IMR-90 (cell line): ENCODE measurements at regions not wholly inside any gene's neighbourhood (a gene's known extent, or its start where the extent isn't known, plus 50 kb on each side); places are given as distances from the start of the nearest gene placed in this dataset.

Experiments used
- ATAC-seq: fragments of 200-7000 bp; cut with Tn5 transposase; 2 replicates; pipeline ENCODE4 v1.9.1; 2020; ENCODE audit warnings: low read depth, mild to moderate bottlenecking, moderate library complexity
- BruUV-seq: library from RNA; stranded (reverse); fragments of 400-500 nt; replicated peaks from 2 replicates; lab custom pipeline; 2021; lab: Mats Ljungman, UMichigan
- CTCF ChIA-PET: fragments of 300-600 bp; formaldehyde crosslinking; extraction: SDS; loops from one replicate; lab custom pipeline; 2021; ENCODE audit warnings: antibody characterized with exemption; lab: Yijun Ruan, JAX
- POLR2A ChIA-PET: fragments of 300-600 bp; sonication (Branson Sonifier 250); formaldehyde crosslinking; loops from one replicate; lab custom pipeline; 2022; ENCODE audit warnings: antibody characterized with exemption; ENCODE audit not compliant: unreplicated experiment; lab: Charles Lee
- DNase-seq: peaks from one replicate; pipeline ENCODE4 v3.0.0; 2013
- H2AFZ ChIP-seq: replicated peaks from 2 replicates; pipeline ENCODE3; 2013; ENCODE audit warnings: low read length, mild to moderate bottlenecking; ENCODE audit not compliant: poor library complexity
- H2AK5ac ChIP-seq: 2 replicates; pipeline ENCODE4 v1.6.1; 2013; ENCODE audit warnings: low read depth, low read length, inconsistent platforms
- H2AK9ac ChIP-seq: replicated peaks from 2 replicates; pipeline ENCODE3; 2013; ENCODE audit warnings: mild to moderate bottlenecking, low read depth, low read length, moderate library complexity; ENCODE audit not compliant: poor library complexity
- H2BK120ac ChIP-seq: 2 replicates; pipeline ENCODE4 v1.6.1; 2013; ENCODE audit warnings: low read depth, low read length, inconsistent platforms
- H2BK15ac ChIP-seq: 3 replicates; pipeline ENCODE4 v1.6.1; 2013; ENCODE audit warnings: low read depth, low read length, inconsistent platforms
- H2BK20ac ChIP-seq: 2 replicates; pipeline ENCODE4 v1.6.1; 2013; ENCODE audit warnings: low read depth, mild to moderate bottlenecking, inconsistent platforms, low read length, moderate library complexity
- H2BK5ac ChIP-seq: 2 replicates; pipeline ENCODE4 v1.6.1; 2013; ENCODE audit warnings: mild to moderate bottlenecking, low read depth, low read length, inconsistent platforms; ENCODE audit not compliant: poor library complexity, severe bottlenecking
- H3K14ac ChIP-seq: replicated peaks from 2 replicates; pipeline ENCODE4 v1.6.1; 2013; ENCODE audit warnings: low read depth, low read length, inconsistent platforms
- H3K18ac ChIP-seq: 2 replicates; pipeline ENCODE4 v1.6.1; 2013; ENCODE audit warnings: low read depth, low read length, control low read depth
- H3K23ac ChIP-seq: 2 replicates; pipeline ENCODE4 v1.6.1; 2013; ENCODE audit warnings: low read depth, low read length, inconsistent platforms
- H3K27ac ChIP-seq: 2 replicates; pipeline ENCODE4 v1.5.1; 2013; ENCODE audit warnings: mild to moderate bottlenecking, control low read depth, low read length; ENCODE audit not compliant: insufficient read depth
- H3K27me3 ChIP-seq: 2 replicates; pipeline ENCODE4 v1.6.1; 2013; ENCODE audit warnings: low read length; ENCODE audit not compliant: control insufficient read depth, insufficient read depth
- H3K36me3 ChIP-seq: 2 replicates; pipeline ENCODE4 v1.6.1; 2013; ENCODE audit warnings: low read length, mixed read lengths; ENCODE audit not compliant: control insufficient read depth, insufficient read depth
- H3K4ac ChIP-seq: 2 replicates; pipeline ENCODE4 v1.6.1; 2013; ENCODE audit warnings: low read depth, low read length, inconsistent platforms
- H3K4me1 ChIP-seq: 2 replicates; pipeline ENCODE4 v1.6.1; 2013; ENCODE audit warnings: low read length, mixed read lengths; ENCODE audit not compliant: control insufficient read depth, insufficient read depth
- H3K4me2 ChIP-seq: 2 replicates; pipeline ENCODE4 v1.6.1; 2013; ENCODE audit warnings: low read depth, mild to moderate bottlenecking, control low read depth, low read length, moderate library complexity
- H3K4me3 ChIP-seq: 2 replicates; pipeline ENCODE4 v1.5.1; 2013; ENCODE audit warnings: low read depth, mild to moderate bottlenecking, control low read depth, low read length, moderate library complexity; ENCODE audit not compliant: insufficient read depth
- H3K56ac ChIP-seq: 2 replicates; pipeline ENCODE4 v1.6.1; 2013; ENCODE audit warnings: low read length, inconsistent platforms; ENCODE audit not compliant: insufficient read depth; ENCODE audit errors: extremely low read depth
- H3K79me1 ChIP-seq, 2 experiments: 2 replicates each; pipeline ENCODE4 v1.6.1; 2013; ENCODE audit warnings: low read length in 2 of 2, inconsistent platforms in 1 of 2, low read depth in 1 of 2
- H3K9ac ChIP-seq: 2 replicates; pipeline ENCODE4 v1.6.1; 2013; ENCODE audit warnings: low read depth, low read length, control low read depth
- H3K9me1 ChIP-seq: 2 replicates; pipeline ENCODE4 v1.6.1; 2013; ENCODE audit warnings: low read length, inconsistent platforms; ENCODE audit not compliant: insufficient read depth
- H3K9me3 ChIP-seq: 2 replicates; pipeline ENCODE4 v1.6.1; 2013; ENCODE audit warnings: low read length; ENCODE audit not compliant: control insufficient read depth, insufficient read depth
- H4K20me1 ChIP-seq: 2 replicates; pipeline ENCODE4 v1.6.1; 2013; ENCODE audit warnings: low read length, inconsistent platforms; ENCODE audit not compliant: insufficient read depth
- H4K5ac ChIP-seq: 2 replicates; pipeline ENCODE4 v1.6.1; 2013; ENCODE audit warnings: mild to moderate bottlenecking, low read depth, low read length, control low read depth
- H4K8ac ChIP-seq, 2 experiments: 2 replicates each; pipeline ENCODE4 v1.6.1; 2013; ENCODE audit warnings: low read depth in 2 of 2, low read length in 2 of 2, control low read depth in 1 of 2, inconsistent platforms in 1 of 2
- H4K91ac ChIP-seq: 2 replicates; pipeline ENCODE4 v1.6.1; 2013; ENCODE audit warnings: low read depth, low read length, inconsistent platforms; ENCODE audit not compliant: insufficient read depth
- NFE2L2 ChIP-seq: fragments of 150-350 bp; IDR thresholded peaks from 2 replicates; pipeline ENCODE4 v1.6.1; 2016; ENCODE audit warnings: low read depth, mild to moderate bottlenecking, low read length
- POLR2A ChIP-seq: IDR thresholded peaks from 2 replicates; pipeline ENCODE4 v1.6.1; 2012; ENCODE audit warnings: mild to moderate bottlenecking, low read depth, low read length
- WGBS, 2 experiments: methylation state at CpG; one replicate each; pipeline versions ENCODE4 v1.1.5 to v1.1.7; 2013; ENCODE audit warnings: missing lambda C conversion rate in 2 of 2; ENCODE audit not compliant: insufficient read length in 1 of 2; ENCODE audit errors: extremely low coverage in 2 of 2; 5-methylcytosine and 5-hydroxymethylcytosine counted together
- dilution Hi-C: fragments of 300-500 bp; cut with HindIII; formaldehyde crosslinking; loops from one replicate; pipeline ENCODE4 v1.14.3; 2018; ENCODE audit warnings: low sequenced_read_pairs; ENCODE audit not compliant: unreplicated experiment
- in situ Hi-C: fragments of 300-500 bp; cut with MboI; formaldehyde crosslinking; loops from 3 replicates; pipeline ENCODE4 v1.14.3; 2019; ENCODE audit warnings: low sequenced_read_pairs, inconsistent platforms, mixed read lengths
- intact Hi-C: fragments of 100-400 bp; cut with micrococcal nuclease; formaldehyde crosslinking; loops from 2 replicates; pipeline ENCODE4 v1.10.0; 2022

- no peak overlapping the region for H3K18ac ChIP-seq
- no peak overlapping the region for H4K8ac ChIP-seq
- no peak overlapping the region for H3K14ac ChIP-seq
- no peak overlapping the region for H3K4me3 ChIP-seq
- no peak overlapping the region for H2BK5ac ChIP-seq
- no peak for TF ChIP-seq POLR2A
- TF ChIP-seq NFE2L2: peak; percentile 68
- no peak overlapping the region for H2BK120ac ChIP-seq
- no peak overlapping the region for H2AFZ ChIP-seq
- no peaks in the 10 kb centered on the region for H3K79me1 ChIP-seq
- no peak overlapping the region for H4K91ac ChIP-seq
- H2BK15ac ChIP-seq: no peak overlapping the region
- no peak overlapping the region for H3K27ac ChIP-seq
- H3K9me1 ChIP-seq: no peaks in the 10 kb centered on the region
- no peak overlapping the region for H3K4me2 ChIP-seq
- no peak overlapping the region for H2AK9ac ChIP-seq
- dilution Hi-C loops (no loop called here), intact Hi-C loops (no loop called here), in situ Hi-C loops (loop anchor here (25.0 kb wide), 1 partner anchor 93 kb away; no protein-coding TSS in a partner anchor)
- no TSS peak for BruUV-seq
- no peak overlapping the region for H4K5ac ChIP-seq
- H2BK20ac ChIP-seq: no peak overlapping the region
- H3K27me3 ChIP-seq: no peaks in the 10 kb centered on the region
- no peak overlapping the region for H3K56ac ChIP-seq
- no CpG with 5 or more reads among the region's 3 CpGs for WGBS, 2 experiments
- H3K36me3 ChIP-seq: no peaks in the 10 kb centered on the region
- POLR2A ChIA-PET: no interaction called here
- H3K23ac ChIP-seq: no peak overlapping the region
- DNase-seq (no peak), ATAC-seq (no peak)
- H3K4me1 ChIP-seq: no peaks in the 10 kb centered on the region
- H3K9me3 ChIP-seq: peaks cover 9% of the 10 kb centered on the region
- H4K20me1 ChIP-seq: no peaks in the 10 kb centered on the region
- H2AK5ac ChIP-seq: no peak overlapping the region
- H3K9ac ChIP-seq: no peak overlapping the region
- CTCF ChIA-PET: interaction anchor here (0.6 kb wide), 1 partner anchor 52 kb away, joined by 3 read pairs; no protein-coding TSS in a partner anchor
- no peak overlapping the region for H3K4ac ChIP-seq
Measured at GRCh38 chr6:68279793-68280557, 355.1 kb upstream of the ADGRB3 start.
